ENCODE measurements at regions not wholly inside any gene's neighbourhood (a gene's known extent, or its start where the extent isn't known, plus 50 kb on each side); places are given as distances from the start of the nearest gene placed in this dataset.

DNA sequence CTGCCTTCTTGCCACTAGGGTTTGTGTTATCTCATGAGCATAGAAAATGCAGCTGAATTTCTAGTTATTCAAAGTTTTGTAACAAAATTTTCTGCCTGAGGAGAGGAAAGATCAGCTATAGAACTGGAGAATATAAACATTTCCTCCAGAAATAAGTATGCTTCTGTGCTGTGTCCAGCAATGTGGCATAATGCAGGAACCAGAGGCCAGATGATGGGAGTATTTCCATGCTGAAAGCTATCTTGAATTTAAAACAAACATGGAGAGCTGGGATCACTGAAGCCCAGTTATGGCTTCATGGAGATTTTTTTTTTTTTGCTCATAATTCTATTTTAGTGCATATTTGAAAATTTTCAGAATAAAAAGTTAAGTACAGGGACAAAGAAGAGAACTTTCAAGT lies 608.2 kb downstream of the SOX6 start:
- H4K20me1 ChIP-seq (ENCODE audit: insufficient read depth, low read length) = no peaks in the 10 kb centered on the region
- H3K9ac ChIP-seq (ENCODE audit: insufficient read depth, low read length, poor library complexity, severe bottlenecking) = no peak overlapping the region
- Mint-ChIP-seq H3K4me3 (no peak overlapping the region), H3K27ac (no peak overlapping the region), H3K27me3 (ENCODE audit: low read depth in 3 of 3) (peaks cover 0 to 7% (median 4%) of the 10 kb centered on the region in 3 donors), H3K4me1 (no peaks in the 10 kb centered on the region), H3K36me3 (no peaks in the 10 kb centered on the region), H3K9me3 (peaks cover 0 to 2% (median 0%) of the 10 kb centered on the region in 7 donors)
- H3K36me3 ChIP-seq (replicated peaks in 1 of 2; ENCODE audit: control insufficient read depth in 1 of 2, insufficient read depth in 2 of 2, low read length in 2 of 2) = no peaks in the 10 kb centered on the region
- no peak overlapping the region for H3K4me2 ChIP-seq (replicated peaks; ENCODE audit: extremely low read depth, low read length, poor library complexity, severe bottlenecking)
- no peak overlapping the region for H3K4me3 ChIP-seq (replicated peaks in 1 of 3; ENCODE audit: low read depth in 2 of 3, low read length in 3 of 3)
- no peaks in the 10 kb centered on the region for H3K4me1 ChIP-seq (ENCODE audit: control insufficient read depth in 1 of 2, insufficient read depth in 2 of 2, low read length in 2 of 2)
- no peak overlapping the region for H2AFZ ChIP-seq (ENCODE audit: insufficient read depth, low read depth, low read length, poor library complexity, severe bottlenecking)
- intact Hi-C loops (cut with micrococcal nuclease) = no loop called here
- TF ChIP-seq, protein P1, sequence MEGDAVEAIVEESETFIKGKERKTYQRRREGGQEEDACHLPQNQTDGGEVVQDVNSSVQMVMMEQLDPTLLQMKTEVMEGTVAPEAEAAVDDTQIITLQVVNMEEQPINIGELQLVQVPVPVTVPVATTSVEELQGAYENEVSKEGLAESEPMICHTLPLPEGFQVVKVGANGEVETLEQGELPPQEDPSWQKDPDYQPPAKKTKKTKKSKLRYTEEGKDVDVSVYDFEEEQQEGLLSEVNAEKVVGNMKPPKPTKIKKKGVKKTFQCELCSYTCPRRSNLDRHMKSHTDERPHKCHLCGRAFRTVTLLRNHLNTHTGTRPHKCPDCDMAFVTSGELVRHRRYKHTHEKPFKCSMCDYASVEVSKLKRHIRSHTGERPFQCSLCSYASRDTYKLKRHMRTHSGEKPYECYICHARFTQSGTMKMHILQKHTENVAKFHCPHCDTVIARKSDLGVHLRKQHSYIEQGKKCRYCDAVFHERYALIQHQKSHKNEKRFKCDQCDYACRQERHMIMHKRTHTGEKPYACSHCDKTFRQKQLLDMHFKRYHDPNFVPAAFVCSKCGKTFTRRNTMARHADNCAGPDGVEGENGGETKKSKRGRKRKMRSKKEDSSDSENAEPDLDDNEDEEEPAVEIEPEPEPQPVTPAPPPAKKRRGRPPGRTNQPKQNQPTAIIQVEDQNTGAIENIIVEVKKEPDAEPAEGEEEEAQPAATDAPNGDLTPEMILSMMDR (IDR thresholded peaks at IDR 0.05) = no peak
- no peak overlapping the region for H3K27ac ChIP-seq (ENCODE audit: low read depth in 1 of 2, low read length in 2 of 2)
- no peaks in the 10 kb centered on the region for H3K79me2 ChIP-seq (ENCODE audit: insufficient read depth, low read length)
- H3K27me3 ChIP-seq (ENCODE audit: control insufficient read depth in 2 of 2, insufficient read depth in 2 of 2, low read length in 2 of 2) = no peaks in the 10 kb centered on the region
- H3K9me3 ChIP-seq (replicated peaks in 1 of 2; ENCODE audit: control insufficient read depth in 1 of 2, insufficient read depth in 1 of 2, low read length in 2 of 2) = no peaks in the 10 kb centered on the region
- no peak for DNase-seq

DNA sequence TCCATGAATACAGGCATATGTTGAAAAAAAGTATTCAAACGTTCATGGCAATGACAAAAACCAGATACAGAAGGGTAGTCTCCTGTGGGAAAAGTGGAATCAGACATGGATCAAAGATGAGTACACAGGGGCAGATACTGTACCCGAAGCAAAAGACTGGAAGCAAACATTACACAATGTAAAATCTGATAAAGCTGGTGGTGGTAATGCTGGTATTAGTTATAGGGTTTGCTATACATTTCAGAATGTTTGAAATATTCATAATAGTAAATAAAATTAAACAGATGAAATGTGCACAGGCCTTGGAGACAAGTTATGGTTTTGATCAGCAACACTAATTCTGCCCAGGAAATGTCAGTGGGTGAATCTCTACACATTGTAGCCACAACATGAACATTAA lies 607.6 kb downstream of the SOX6 start:
- TF ChIP-seq, protein P1 (IDR thresholded peaks at IDR 0.05) = no peak
- Histone ChIP-seq H3K79me2 (ENCODE audit: insufficient read depth, low read length) (no peaks in the 10 kb centered on the region), H3K36me3 (replicated peaks in 1 of 2; ENCODE audit: control insufficient read depth in 1 of 2, insufficient read depth in 2 of 2, low read length in 2 of 2) (no peaks in the 10 kb centered on the region), H2AFZ (ENCODE audit: insufficient read depth, low read depth, low read length, poor library complexity, severe bottlenecking) (no peak overlapping the region), H3K9me3 (replicated peaks in 1 of 2; ENCODE audit: control insufficient read depth in 1 of 2, insufficient read depth in 1 of 2, low read length in 2 of 2) (no peaks in the 10 kb centered on the region), H3K4me2 (replicated peaks; ENCODE audit: extremely low read depth, low read length, poor library complexity, severe bottlenecking) (no peak overlapping the region), H4K20me1 (ENCODE audit: insufficient read depth, low read length) (no peaks in the 10 kb centered on the region), H3K27ac (ENCODE audit: low read depth in 1 of 2, low read length in 2 of 2) (no peak overlapping the region), H3K4me3 (replicated peaks in 1 of 3; ENCODE audit: low read depth in 2 of 3, low read length in 3 of 3) (no peak overlapping the region), H3K9ac (ENCODE audit: insufficient read depth, low read length, poor library complexity, severe bottlenecking) (no peak overlapping the region), H3K4me1 (ENCODE audit: control insufficient read depth in 1 of 2, insufficient read depth in 2 of 2, low read length in 2 of 2) (no peaks in the 10 kb centered on the region), H3K27me3 (ENCODE audit: control insufficient read depth in 2 of 2, insufficient read depth in 2 of 2, low read length in 2 of 2) (no peaks in the 10 kb centered on the region)
- intact Hi-C loops (cut with micrococcal nuclease) = no loop called here
- Mint-ChIP-seq H3K27me3 (ENCODE audit: low read depth in 3 of 3) (peaks cover under 1 to 8% (median 4%) of the 10 kb centered on the region in 3 donors), H3K27ac (no peak overlapping the region), H3K4me3 (no peak overlapping the region), H3K4me1 (no peaks in the 10 kb centered on the region), H3K9me3 (peaks cover 0 to 3% (median 0%) of the 10 kb centered on the region in 7 donors), H3K36me3 (no peaks in the 10 kb centered on the region)
- DNase-seq = no peak
- WGBS (ENCODE audit: insufficient coverage) = 88% methylated on average over 1 of the region's 2 CpGs
